ENCODE measurements at regions not wholly inside any gene's neighbourhood (a gene's known extent, or its start where the extent isn't known, plus 50 kb on each side); places are given as distances from the start of the nearest gene placed in this dataset.

DNA sequence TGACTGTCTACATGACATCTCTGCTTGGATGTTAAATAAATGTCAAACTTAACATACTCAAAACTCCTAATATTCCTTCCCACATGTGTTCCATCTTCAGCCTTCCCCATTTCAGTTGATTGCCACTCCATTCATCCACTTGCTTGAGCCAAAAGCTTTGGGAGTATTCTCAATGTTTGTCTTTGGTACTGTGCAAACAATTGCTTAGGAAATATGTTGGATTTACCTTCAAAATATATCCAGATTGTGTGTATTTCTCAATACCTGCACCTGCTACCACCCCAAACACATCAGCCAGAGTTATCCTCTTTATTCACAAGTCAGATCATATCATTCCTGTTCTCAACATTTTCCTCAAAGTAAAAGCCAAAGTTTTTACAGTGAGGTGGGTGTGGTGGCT is 350.3 kb upstream of the FAM98A start:
- TF ChIP-seq, protein P1, sequence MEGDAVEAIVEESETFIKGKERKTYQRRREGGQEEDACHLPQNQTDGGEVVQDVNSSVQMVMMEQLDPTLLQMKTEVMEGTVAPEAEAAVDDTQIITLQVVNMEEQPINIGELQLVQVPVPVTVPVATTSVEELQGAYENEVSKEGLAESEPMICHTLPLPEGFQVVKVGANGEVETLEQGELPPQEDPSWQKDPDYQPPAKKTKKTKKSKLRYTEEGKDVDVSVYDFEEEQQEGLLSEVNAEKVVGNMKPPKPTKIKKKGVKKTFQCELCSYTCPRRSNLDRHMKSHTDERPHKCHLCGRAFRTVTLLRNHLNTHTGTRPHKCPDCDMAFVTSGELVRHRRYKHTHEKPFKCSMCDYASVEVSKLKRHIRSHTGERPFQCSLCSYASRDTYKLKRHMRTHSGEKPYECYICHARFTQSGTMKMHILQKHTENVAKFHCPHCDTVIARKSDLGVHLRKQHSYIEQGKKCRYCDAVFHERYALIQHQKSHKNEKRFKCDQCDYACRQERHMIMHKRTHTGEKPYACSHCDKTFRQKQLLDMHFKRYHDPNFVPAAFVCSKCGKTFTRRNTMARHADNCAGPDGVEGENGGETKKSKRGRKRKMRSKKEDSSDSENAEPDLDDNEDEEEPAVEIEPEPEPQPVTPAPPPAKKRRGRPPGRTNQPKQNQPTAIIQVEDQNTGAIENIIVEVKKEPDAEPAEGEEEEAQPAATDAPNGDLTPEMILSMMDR (IDR thresholded peaks at IDR 0.05) = no peak
- no peak for TF ChIP-seq POLR2AphosphoS5 (IDR thresholded peaks at IDR 0.05)

All from prostate gland (tissue), 2 donors.